SK-N-SH treated with all-trans-retinoic acid at 6 μM for 48 hours (cell line): ENCODE measurements at regions not wholly inside any gene's neighbourhood (a gene's known extent, or its start where the extent isn't known, plus 50 kb on each side); places are given as distances from the start of the nearest gene placed in this dataset.

Experiments
- ARNTL ChIP-seq: fragments of 450-650 bp; formaldehyde crosslinking; IDR thresholded peaks from 2 replicates; pipeline ENCODE4 v1.5.0; 2020; ENCODE audit warnings: low read depth, mild to moderate bottlenecking, moderate library complexity, borderline replicate concordance
- BACH2 ChIP-seq: fragments of 250-450 bp; sonication (Bioruptor Pico); IDR thresholded peaks from 2 replicates; pipeline ENCODE4 v1.9.0; 2021; ENCODE audit warnings: mild to moderate bottlenecking, borderline replicate concordance
- CSDC2 ChIP-seq: fragments of 250-450 bp; sonication (Bioruptor Pico); IDR thresholded peaks from 2 replicates; pipeline ENCODE4 v1.5.0; 2020; ENCODE audit warnings: mild to moderate bottlenecking, moderate library complexity
- ESRRG ChIP-seq: fragments of 250-450 bp; sonication (Bioruptor Pico); IDR thresholded peaks from 2 replicates; pipeline ENCODE4 v1.6.1; 2021; ENCODE audit warnings: mild to moderate bottlenecking
- ISL1 ChIP-seq: fragments of 250-450 bp; sonication (Bioruptor Pico); IDR thresholded peaks from 2 replicates; pipeline ENCODE4 v2.1.2; 2022; ENCODE audit warnings: mild to moderate bottlenecking, moderate library complexity
- OSR1 ChIP-seq: fragments of 250-450 bp; sonication (Bioruptor Pico); IDR thresholded peaks from 2 replicates; pipeline ENCODE4 v1.8.0; 2022; ENCODE audit warnings: moderate library complexity, mild to moderate bottlenecking, inconsistent platforms
- ZFP30 ChIP-seq: fragments of 450-650 bp; formaldehyde crosslinking; IDR thresholded peaks from 2 replicates; pipeline ENCODE4 v1.5.0; 2022; ENCODE audit warnings: mild to moderate bottlenecking, moderate library complexity
- ZNF70 ChIP-seq: fragments of 450-650 bp; formaldehyde crosslinking; IDR thresholded peaks from 2 replicates; pipeline ENCODE4 v1.5.0; 2020; ENCODE audit warnings: mild to moderate bottlenecking, moderate library complexity
- ZNF8 ChIP-seq: fragments of 450-650 bp; formaldehyde crosslinking; IDR thresholded peaks from 2 replicates; pipeline ENCODE4 v1.5.0; 2020; ENCODE audit warnings: mild to moderate bottlenecking, moderate library complexity
- TF ChIP-seq, protein P1 (sequence below): fragments of 250-450 bp; sonication (Bioruptor Pico); IDR thresholded peaks from 2 replicates; pipeline ENCODE4 v1.8.0; 2020; ENCODE audit warnings: mild to moderate bottlenecking, moderate library complexity, borderline replicate concordance
- TF ChIP-seq, protein P2 (sequence below): fragments of 250-450 bp; sonication (Bioruptor Pico); IDR thresholded peaks from 2 replicates; pipeline ENCODE4 v1.5.1; 2021; ENCODE audit warnings: mild to moderate bottlenecking, moderate library complexity
- TF ChIP-seq, protein P3 (sequence below): fragments of 250-450 bp; sonication (Bioruptor Pico); IDR thresholded peaks from 2 replicates; pipeline ENCODE4 v1.5.1; 2020; ENCODE audit warnings: low read depth, mild to moderate bottlenecking, moderate library complexity

DNA sequence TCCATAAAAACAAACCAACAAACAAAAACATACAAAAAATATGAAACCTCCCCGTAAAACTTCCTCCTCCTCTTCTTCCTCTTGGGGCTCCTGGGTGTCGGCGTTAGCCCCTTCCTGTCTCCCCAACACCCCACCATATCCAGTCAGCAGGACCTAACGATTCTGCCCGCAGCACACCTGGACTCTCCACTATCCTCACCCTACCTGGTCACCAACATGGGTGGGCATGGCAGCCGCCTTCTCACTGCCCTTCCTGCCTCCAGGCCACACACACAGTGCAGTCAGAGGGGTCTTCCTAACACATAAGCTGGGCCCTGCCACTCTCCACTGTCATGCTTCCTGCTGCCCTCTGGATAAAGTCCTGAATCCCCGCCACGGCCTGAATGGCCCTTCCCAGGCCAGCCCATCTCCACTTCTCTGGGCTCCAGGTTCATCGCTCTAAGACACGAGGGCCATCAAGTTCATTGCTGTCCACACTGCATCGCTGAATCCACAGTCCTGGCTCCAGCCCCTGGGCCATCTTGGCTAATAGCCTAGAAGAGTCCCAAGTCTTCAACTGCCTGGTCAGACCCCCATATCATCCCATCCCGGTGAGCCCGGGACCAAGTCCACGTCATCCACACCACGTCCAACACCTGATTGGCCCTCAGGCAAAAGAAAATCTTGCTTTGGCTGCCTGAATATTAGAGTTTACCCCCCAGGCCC, 76.2 kb downstream of the IGLL1 start:
- no peak for TF ChIP-seq ESRRG (CRISPR knock-in tag)
- TF ChIP-seq ZFP30 (CRISPR knock-in tag): no peak
- no peak for TF ChIP-seq ARNTL
- TF ChIP-seq, protein P1, sequence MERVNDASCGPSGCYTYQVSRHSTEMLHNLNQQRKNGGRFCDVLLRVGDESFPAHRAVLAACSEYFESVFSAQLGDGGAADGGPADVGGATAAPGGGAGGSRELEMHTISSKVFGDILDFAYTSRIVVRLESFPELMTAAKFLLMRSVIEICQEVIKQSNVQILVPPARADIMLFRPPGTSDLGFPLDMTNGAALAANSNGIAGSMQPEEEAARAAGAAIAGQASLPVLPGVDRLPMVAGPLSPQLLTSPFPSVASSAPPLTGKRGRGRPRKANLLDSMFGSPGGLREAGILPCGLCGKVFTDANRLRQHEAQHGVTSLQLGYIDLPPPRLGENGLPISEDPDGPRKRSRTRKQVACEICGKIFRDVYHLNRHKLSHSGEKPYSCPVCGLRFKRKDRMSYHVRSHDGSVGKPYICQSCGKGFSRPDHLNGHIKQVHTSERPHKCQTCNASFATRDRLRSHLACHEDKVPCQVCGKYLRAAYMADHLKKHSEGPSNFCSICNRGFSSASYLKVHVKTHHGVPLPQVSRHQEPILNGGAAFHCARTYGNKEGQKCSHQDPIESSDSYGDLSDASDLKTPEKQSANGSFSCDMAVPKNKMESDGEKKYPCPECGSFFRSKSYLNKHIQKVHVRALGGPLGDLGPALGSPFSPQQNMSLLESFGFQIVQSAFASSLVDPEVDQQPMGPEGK (CRISPR knock-in tag): no peak
- no peak for TF ChIP-seq CSDC2 (CRISPR knock-in tag)
- no peak for TF ChIP-seq ZNF8
- no peak for TF ChIP-seq ISL1 (CRISPR knock-in tag)
- no peak for TF ChIP-seq ZNF70
- TF ChIP-seq OSR1 (CRISPR knock-in tag): no peak
- TF ChIP-seq, protein P2, sequence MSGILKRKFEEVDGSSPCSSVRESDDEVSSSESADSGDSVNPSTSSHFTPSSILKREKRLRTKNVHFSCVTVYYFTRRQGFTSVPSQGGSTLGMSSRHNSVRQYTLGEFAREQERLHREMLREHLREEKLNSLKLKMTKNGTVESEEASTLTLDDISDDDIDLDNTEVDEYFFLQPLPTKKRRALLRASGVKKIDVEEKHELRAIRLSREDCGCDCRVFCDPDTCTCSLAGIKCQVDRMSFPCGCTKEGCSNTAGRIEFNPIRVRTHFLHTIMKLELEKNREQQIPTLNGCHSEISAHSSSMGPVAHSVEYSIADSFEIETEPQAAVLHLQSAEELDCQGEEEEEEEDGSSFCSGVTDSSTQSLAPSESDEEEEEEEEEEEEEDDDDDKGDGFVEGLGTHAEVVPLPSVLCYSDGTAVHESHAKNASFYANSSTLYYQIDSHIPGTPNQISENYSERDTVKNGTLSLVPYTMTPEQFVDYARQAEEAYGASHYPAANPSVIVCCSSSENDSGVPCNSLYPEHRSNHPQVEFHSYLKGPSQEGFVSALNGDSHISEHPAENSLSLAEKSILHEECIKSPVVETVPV (CRISPR knock-in tag): no peak
- no peak for TF ChIP-seq BACH2
- TF ChIP-seq, protein P3, sequence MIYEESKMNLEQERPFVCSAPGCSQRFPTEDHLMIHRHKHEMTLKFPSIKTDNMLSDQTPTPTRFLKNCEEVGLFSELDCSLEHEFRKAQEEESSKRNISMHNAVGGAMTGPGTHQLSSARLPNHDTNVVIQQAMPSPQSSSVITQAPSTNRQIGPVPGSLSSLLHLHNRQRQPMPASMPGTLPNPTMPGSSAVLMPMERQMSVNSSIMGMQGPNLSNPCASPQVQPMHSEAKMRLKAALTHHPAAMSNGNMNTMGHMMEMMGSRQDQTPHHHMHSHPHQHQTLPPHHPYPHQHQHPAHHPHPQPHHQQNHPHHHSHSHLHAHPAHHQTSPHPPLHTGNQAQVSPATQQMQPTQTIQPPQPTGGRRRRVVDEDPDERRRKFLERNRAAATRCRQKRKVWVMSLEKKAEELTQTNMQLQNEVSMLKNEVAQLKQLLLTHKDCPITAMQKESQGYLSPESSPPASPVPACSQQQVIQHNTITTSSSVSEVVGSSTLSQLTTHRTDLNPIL (CRISPR knock-in tag): no peak
